T-helper 1 cell treated with Interleukin-12 subunit alpha and Interleukin-12 subunit beta and Interleukin-4 antibody, amounts not matched to agents 30 ng/mL and 1 ng/mL, for 36 hours (primary cell): ENCODE measurements at regions not wholly inside any gene's neighbourhood (a gene's known extent, or its start where the extent isn't known, plus 50 kb on each side); places are given as distances from the start of the nearest gene placed in this dataset.

Source experiments
- intact Hi-C: fragments of 100-400 bp; cut with micrococcal nuclease; formaldehyde crosslinking; loops from one replicate; pipeline ENCODE4 v1.15.1; 2024

GRCh38 chr13:84683448-84683847 is 801.2 kb upstream of the SLITRK1 start:
- intact Hi-C loops = no loop called here

- intact Hi-C loops = no loop called here
These were observed 795.6 kb upstream of the SLITRK1 start for GRCh38 chr13:84677836-84678235.

DNA sequence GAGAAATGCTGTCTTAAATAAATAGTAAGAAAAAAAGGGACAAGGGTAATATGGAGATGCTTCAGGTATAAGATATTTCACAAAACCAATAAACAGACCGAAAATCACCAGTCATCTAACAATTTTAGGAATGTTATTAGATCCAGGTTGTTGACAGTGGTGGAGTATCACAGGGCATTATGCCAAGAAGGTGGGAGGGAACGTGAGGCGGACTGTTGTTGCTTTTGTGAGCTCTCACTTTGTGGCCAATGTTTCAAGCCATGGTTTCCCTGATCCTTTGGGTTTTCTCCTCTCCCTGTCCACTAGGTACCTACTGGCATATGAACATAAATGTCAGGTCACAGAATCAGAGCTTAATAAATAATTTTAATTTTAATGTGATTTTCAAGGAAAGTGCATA is 790.3 kb upstream of the SLITRK1 start:
- intact Hi-C loops = no loop called here

- intact Hi-C loops = no loop called here
These were observed 788.0 kb upstream of the SLITRK1 start for GRCh38 chr13:84670245-84670644.

GRCh38 chr13:84668637-84669036 is 786.4 kb upstream of the SLITRK1 start:
- intact Hi-C loops = no loop called here

DNA sequence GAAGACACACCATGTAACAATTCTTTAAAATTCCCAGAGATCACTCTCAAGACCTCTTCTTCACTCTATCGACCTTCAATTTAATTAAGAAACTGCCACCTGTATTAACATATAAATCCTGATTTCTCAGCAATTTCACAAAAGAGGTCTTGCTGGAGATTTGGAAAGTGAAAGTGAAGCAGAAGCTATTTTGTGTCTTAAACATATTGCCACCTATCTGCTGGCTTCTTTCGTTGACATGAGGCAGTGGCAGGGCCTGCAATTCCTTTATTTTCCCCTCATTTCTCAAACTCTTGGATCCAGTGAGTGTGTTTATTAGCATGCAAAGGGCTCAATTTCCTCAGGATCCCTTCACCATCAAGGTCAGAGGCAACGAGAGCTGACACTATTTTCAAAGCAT is 780.2 kb upstream of the SLITRK1 start:
- intact Hi-C loops = no loop called here

DNA sequence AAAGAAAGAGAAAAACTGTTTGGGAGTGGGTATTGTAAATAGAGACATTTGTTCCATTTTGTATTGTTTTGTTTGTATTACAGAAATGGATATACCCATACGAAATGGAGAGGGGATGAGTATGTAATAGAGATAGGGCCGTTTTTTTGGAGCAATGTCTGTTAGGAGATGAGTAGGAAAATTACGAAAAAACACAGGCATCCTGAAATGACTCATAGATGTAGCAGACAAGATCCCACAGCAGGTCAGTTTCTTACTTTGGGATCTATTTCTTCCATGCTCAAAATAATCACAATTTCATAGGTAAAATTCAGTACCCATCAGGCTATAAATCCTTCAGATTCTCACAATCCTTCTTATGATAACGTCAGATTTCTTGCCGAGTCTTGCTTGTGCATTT is 779.4 kb upstream of the SLITRK1 start:
- intact Hi-C loops = no loop called here

GRCh38 chr13:84659359-84659661 is 777.0 kb upstream of the SLITRK1 start:
- intact Hi-C loops = no loop called here

DNA sequence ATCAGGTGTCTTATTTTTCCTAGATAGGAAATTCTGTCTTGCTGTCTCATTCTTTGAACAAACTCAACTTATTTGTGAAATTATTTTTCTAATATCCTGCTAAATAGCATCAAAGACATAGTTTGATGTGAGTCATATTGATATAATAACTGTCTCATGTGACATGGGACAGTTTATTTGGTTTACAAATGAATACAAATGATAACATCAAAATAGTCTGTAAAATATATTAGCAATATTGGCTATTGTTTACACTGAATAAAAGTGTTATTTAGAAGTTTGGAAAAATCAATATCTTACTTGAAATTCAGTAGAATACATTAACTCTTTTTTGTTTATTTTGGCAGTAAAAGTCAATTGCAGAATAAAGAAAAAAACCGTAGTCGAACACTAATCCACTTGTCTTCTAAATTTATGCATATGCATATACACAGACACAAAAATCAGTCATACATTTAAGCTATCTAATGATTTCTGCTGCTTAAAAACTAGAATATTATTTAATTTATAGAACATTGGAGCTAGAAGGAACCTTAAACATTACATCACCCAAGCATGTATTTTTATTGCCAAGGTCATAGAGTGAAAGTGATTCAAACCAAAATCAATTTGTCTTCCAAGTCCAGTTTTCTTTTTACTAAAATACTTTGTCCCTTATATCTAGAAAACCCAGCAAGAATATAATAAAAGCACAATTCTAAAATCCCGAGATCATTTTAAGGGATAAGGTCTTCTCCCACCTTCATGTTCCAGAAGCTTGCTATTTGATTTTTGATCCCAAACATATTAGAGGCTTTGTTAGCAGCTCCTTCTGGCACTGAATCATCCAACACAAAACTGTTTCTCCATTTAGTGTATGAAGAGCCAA is 776.5 kb upstream of the SLITRK1 start:
- intact Hi-C loops = no loop called here

GRCh38 chr13:84655677-84656076 is 773.4 kb upstream of the SLITRK1 start:
- intact Hi-C loops = no loop called here

DNA sequence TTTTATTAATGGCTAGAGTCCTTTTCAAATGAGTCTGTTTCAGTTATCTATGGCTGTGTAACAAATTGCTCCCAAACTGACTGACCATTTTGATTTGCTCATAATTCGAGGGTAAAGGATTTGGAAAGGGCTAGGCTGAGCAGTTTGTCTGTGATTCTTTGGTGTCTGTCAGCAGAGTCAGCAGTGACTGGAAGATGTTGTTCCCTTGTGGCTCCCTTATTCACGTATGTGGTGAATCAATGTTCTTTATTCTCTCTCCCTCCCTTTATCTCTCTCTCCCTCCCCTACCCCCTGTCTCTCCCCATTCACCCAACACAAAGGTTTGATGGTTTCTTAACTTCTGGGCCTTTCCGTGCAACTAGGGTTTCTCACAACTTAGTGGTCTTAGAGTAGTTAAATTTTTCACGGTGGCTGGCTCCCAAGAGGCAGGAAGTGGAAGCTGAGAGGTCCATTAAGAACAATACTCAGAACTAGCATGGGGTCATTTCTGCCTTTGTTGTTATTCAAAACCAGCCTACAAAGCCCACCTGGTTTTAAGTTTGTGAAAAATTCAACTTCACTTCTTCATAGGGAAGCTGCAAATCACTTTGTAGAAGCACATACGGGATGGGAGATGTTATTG is 772.5 kb upstream of the SLITRK1 start:
- intact Hi-C loops = no loop called here

- intact Hi-C loops = no loop called here
These were observed 771.8 kb upstream of the SLITRK1 start for GRCh38 chr13:84653915-84654534.

DNA sequence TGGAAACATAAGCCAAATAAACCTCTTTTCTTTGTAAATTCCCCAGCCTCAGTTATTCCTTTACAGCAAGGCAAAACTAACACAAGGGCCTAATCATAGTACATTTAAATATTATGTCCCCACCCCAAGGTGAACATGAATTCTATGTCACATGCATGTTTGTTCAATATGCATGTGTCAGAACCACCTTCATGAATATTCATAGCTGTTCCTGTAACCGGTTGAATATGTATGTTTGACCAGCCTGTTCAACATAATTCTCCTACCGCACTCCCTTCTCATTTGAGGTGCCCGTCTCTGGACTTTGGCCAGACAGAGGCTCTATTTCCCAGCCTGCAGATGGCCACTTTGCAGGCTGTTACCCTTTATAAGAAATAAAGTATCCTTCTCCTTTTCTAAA is 769.4 kb upstream of the SLITRK1 start:
- intact Hi-C loops = no loop called here

- intact Hi-C loops = no loop called here
These were observed 769.0 kb upstream of the SLITRK1 start for GRCh38 chr13:84651288-84651687.

DNA sequence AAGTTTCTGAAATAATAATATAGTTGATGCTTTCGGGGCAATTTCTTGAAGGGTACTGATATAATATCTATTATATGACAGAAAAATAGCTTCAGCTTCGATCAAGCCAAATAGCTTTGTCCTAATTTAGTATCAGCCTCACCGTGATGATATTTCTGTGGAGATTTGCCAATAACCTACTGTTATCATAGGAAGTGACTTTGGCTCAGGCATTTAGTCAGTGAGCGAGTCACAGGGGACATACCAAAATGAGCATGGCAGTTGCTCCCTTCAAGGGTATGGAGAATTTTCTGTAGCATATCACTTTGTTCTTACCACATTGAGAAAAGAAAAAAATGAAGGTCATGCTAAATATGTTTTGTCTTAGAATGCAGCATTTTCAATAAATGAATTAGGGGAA is 767.6 kb upstream of the SLITRK1 start:
- intact Hi-C loops = no loop called here

DNA sequence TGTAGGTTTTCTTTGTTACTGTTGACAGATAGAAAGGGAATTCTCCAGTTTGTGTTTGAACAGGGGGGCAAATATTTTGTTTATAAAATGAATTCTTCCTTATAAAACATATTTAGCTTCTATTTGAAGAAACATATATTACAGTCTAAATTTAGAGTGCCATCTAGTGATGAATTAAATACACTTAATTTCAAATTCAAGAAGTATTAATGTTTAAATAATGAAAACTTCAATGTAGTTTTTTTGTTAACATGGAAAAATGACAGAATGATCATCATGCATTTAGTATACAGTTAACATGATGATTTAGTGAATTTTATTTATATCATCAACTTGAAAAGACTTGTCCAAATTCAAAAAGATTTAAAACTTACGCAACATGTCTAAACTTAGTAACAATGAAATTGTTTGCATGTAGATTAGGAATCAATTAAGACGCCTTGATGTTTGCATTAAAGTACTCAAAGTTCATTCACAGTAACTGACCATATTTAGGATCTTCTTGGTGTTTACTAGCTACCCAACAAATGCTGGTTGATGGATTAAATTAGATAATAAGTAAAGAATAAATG is 765.9 kb upstream of the SLITRK1 start:
- intact Hi-C loops = no loop called here

DNA sequence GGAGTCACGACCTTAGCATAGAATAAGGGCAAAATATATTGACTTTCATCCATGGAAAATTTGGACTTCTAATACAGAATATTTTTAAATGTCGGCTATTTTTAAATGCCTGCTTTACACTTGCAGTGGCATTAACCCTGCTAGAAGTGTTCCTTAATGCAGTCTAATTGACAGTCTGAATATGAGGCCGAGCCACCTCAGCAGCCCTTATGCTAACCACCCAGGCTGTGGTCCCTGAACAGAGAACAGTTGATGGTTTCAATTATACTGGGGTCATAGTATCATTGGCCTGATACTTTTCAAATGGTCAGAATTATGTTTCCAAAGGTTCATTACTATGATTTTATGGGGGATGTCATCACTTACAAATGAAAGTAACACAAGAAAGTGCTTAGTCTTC is 764.7 kb upstream of the SLITRK1 start:
- intact Hi-C loops = no loop called here

DNA sequence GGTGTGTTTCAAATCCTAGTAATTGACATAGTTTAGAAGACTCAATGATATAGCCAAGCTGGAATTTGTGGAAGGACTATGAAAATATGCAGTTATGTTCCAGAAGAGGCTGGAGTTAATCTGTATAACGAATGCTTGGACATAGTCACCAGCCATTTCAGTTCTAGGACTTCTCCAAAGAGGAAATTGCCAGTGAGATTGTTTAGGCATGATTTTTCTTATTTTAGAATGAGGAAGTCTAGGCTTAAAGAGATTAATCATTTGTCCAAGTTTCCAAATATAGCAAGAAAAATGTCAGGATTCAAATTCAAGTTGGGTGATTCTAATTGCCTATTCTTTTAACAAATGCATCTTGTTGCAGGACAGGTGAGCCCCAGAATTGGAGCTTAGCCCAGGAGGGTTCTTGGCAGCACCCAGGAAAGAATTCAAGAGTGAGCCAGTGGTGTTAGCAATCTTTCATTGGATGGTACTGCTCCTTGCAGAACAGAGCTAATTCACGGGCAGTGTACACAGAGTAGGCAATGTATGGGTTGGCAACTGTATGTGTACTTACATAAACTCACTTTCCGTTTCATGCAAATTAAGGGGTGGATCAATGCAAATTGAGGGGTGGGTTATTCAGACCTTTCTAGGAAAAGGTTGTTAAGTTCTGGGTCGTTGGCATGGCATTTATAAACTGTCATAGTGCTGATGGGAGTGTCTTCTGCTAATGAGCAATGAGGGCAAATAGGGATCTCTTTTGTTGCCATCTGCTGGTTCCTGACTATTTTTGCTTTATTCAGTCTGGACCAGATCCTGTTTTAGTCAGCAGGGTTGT is 763.1 kb upstream of the SLITRK1 start:
- intact Hi-C loops = no loop called here

DNA sequence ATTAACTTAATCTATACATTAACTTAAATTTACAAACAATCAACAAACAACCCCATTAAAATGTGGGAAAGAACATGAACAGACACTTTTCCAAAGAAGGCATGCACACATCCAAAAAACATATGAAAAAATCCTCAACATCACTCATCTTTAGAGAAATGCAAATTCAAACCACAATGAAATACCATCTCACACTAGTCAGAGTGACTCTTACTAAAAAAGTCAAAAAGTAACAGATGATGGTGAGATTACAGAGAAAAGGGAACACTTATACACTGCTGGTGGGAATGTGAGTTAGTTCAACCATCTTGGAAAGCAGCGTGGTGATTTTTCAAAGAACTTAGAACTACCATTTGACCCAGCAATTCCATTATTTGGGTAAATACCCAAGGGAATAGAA is 759.2 kb upstream of the SLITRK1 start:
- intact Hi-C loops = no loop called here

DNA sequence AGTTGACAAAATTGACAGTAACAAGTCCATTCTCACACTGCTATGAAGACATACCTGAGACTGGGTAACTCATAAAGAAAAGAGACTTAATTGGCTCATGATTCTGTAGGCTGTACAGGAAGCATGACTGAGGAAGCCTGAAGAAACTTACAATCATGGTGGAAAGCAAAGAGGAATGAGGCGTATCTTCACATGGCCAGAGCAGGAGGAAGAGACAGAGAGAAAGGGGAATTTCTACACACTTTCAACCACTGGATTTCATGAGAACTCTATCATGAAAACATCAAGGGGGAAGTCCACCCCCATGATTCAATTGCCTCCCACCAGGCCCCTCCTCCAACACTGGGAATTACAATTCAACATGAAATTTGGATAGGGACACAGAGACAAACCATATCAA is 758.4 kb upstream of the SLITRK1 start:
- intact Hi-C loops = no loop called here

- intact Hi-C loops = no loop called here
These were observed 748.2 kb upstream of the SLITRK1 start for GRCh38 chr13:84630476-84630875.

DNA sequence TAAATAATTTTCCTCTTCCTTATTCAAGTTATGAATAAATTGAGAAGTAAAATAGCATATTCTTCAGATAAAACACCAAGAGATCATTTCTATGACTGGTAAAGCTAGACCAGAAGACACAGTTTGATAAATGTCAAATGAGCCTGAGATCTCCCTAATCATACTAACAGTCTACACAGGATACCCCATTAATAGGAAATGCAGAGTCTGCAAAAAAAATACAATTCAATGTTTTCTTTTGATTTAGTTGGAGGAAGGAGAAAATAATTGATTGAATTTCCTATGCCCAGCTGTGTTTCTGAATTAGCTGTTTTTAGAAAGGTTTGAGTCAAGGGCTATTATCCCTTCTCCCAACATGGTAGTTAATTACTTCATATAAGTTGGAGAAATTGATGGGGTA is 734.6 kb upstream of the SLITRK1 start:
- intact Hi-C loops = no loop called here
